ENCODE measurements at regions not wholly inside any gene's neighbourhood (a gene's known extent, or its start where the extent isn't known, plus 50 kb on each side); places are given as distances from the start of the nearest gene placed in this dataset.

DNA sequence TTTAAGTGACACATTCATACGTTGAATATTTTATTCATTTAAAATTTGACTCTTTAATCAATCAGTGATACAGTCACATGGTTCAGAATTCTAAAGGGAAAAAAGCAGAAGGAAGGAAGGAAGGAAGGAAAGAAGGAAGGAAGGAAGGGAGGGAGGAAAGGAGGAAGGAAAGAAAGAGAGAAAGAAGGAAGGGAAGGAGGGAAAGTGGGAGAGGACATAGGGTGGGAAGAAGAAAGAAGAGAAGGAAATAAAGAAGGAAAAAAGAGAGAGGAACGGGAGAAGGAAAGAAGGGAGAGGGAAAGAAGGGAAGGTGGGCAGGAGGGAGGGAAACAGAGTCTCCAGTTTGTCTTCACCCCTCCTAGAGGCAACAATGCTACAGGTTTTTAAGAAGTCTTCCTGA lies 518.6 kb downstream of the MIAT start:
- no peak for DNase-seq (ENCODE audit: low read depth)

DNA sequence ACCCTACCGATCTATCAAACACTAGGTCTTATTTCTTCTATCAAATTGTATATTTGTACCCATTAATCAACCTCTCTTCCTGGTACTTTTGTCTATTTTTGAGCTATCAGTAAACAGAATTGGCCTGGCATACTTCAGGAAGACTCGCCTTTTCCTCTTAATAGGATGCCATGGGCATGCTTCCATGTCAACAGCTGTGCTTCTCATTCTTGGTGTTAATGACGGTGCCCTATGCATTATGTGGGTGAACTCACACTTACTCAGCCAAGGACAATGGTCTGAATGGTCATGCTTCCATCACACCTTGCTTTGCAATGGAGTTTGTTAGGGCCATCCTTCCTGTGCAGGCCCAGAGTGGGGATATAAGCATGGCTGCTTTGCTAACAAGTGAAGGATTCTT lies 521.8 kb downstream of the MIAT start:
- DNase-seq (ENCODE audit: low read depth), result no peak

DNA sequence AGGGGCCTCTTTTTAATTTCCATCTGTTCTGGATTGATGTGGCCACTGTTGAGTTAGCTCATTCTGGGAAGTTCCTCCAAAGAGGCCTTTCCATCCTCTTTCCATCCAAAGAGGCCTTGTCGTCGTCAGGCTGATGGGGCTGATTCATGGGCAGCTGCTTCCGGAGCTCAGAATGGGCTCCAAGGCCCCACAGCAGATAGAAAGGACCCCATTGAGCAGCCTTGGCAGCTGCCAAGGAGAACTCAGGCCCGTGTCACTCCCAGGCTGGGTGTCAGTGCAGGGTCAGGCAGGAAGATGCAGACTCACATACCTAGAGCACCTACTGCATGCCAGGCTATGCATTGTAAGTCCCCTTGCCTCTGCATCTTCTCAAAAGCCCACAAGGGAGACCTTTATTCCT lies 524.1 kb downstream of the MIAT start:
- DNase-seq (ENCODE audit: low read depth), result no peak

DNA sequence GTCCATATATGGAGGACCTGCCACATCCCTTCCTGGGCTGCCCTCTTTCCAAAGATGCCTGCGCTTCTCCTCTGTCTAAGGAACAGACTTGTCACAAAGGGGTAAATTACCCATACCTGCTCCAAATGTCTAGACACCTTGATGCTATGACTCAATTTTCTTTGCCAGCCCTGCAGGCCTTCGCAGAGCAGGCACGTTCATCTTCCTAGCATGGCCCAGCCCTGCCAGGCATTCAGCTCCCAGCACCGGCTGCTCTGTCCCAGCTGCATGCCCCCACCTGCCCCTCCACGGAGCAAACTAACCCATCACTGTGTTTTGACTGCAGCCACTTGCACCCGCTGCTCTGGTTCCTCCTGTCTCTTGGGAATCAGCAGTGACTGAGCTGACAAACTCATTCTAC lies 526.1 kb downstream of the MIAT start:
- DNase-seq (ENCODE audit: low read depth), result no peak

DNA sequence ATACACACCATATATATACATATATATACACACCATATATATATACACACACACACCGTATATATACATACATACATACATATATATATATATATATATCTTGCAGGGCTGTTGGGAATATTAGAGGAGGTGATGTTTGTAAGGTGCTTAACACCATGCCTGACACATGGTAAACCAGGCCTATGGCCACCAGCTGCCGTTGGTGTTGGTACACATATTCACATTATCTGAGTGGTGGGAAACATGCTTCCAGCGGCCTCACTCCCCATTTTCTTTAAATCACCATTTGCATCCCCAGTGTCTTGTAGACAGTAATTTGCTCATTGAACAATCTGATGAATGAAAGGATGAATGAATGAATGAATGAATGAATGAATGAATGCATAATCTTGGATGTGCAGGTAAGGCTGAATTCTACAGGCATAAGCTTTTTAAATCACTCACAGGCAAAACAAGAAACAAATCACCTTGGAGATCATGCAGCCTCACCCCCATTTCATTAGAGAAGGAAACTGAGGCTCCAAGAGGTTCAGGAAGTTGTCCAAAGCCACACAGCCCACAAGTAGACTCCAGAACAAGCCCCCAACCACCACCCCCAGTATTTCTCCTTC lies 527.8 kb downstream of the MIAT start:
- DNase-seq (ENCODE audit: low read depth), result no peak

DNA sequence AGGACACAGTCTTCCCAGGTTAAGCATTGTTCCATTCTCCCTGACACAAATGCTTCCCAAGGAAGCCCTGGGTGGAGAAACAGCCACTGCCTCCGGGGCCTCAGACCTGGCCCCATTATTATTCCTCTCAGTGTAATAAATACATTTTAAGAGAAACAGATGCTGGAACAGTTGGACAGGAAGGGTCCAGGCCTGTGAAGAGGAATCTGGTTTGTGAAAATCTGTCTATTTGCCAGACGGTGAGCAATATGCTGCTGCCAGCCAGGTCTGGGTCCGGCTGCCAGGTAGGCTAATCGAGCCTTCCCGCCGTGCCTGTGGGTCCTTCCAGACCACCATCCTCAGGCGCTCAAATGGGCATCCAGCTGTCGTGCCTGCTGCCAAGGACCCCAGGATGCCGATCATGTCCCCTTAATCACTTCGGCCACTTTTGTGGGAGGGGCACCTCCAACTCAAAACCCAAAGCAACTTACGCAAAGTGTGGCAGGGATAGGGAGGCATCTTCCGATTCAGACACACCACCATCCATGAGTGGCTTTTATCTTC lies 528.4 kb downstream of the MIAT start:
- DNase-seq (ENCODE audit: low read depth), result no peak

DNA sequence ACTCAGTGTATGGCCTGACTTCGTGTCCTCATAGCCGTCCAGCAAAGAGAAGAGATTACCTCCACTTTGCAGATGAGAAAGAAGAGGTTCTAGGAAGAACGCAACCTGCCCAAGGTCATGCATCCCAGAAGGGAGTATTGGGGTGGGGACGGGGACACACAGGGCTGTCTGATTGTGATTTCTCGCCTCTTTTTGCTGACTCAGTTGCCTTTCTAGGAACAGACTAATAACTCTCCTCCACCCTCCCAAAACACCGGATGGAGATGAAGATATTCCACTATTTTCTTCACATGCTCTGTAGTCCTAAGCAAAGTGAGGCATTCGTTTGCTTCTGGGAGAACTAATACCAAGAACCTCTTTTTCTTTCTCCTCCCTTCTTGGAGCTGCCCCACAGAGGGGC lies 529.3 kb downstream of the MIAT start:
- DNase-seq (ENCODE audit: low read depth), result no peak

DNA sequence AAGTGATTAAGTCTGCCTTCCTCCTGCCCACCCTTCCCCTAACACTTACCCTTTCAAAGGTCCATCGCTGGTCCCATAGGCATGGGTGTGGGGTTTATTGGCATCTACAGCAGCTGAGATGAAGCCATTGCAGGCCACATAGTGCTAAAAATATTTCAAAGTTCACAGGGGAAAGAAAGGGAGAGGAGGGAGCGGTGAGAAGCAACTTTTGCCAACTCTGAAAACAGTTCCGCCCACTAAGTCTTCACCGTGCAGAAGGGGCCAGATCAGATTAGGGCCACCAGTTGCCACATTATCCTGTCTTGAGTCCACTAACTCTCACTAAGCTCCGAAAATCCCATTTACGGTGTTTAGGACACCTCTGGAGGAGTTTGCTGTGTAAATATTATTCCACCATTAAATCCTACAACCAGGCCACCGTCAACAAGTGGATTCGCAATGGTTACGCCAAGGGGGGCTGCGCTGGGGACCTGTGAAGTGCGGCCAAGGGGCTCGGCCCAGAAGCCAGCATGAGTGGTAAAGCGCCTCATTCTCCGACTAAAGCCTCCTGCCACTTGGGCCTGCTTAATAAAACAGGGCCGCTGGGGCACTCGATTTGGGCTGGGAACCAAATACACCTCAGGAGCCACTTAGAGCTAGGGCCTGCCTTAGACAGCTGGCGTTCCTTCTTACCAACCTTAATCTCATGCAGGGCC lies 534.9 kb downstream of the MIAT start:
- DNase-seq (ENCODE audit: low read depth), result no peak

DNA sequence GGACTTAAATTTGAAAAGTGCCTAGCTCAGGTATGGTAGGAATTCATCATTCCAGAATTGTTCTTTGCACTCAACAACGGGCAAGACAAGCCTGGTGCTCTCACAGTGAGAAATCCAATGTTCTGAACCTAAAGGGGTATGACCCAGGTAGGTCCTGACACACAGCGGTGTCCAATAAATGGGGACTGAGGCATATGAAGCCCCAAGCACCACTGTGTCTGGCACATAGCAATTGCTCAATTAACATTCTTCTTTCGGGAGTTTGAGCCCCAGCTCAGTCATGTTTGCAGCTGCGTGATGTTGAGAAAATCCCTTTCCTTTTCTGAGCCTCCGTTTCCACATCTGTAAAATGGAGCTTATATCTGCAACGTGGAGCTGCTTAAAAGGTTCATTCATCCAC lies 535.8 kb downstream of the MIAT start:
- no peak for DNase-seq (ENCODE audit: low read depth)

DNA sequence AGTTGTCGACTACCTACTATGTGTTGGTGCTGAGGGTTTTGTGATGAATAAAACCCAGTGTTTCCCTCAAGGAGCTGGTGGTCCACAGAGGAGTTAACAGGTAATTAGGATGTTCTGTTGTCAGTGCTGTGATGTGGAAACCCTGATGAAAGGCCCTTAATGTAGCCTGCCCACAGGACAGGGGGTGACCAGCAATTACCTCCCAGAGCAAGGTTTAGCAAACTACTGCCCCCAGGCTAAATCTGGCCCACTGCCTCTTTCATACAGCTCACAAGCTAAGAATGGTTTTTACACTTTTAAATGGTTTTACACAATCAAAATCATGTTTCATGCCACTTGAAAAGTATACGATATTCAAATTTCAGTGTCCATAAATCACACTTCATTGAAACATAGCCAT lies 536.2 kb downstream of the MIAT start:
- DNase-seq (ENCODE audit: low read depth), result no peak

DNA sequence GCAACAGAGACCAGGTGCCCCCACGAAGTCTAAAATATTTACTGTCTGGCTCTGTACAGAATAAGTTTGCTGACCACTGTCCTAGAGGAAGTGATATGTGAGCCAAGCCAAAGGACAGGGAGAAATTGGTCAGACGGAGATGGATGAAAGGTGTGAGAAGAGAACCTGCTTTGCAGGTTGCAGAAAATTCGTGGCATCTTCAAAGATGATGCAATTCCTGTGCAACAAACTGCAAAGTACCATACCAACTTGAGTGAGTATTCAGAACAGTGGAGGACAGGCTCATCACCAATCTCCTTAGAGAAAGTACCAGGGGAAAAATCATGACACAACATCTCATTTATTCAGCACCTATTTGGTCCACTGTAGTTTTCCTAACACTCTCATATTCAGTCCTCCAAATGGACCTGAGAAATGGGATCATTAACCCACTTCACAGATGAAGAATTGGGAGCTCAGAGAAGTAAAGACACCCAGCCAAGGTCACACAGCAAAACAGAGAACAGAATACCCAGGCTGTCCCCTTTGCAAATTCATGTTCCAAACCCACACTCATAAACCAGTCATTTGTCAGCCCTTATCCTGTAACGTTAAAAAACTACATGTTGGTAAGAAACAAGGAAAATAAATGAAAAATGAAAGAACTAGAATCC lies 536.8 kb downstream of the MIAT start:
- no peak for DNase-seq (ENCODE audit: low read depth)

DNA sequence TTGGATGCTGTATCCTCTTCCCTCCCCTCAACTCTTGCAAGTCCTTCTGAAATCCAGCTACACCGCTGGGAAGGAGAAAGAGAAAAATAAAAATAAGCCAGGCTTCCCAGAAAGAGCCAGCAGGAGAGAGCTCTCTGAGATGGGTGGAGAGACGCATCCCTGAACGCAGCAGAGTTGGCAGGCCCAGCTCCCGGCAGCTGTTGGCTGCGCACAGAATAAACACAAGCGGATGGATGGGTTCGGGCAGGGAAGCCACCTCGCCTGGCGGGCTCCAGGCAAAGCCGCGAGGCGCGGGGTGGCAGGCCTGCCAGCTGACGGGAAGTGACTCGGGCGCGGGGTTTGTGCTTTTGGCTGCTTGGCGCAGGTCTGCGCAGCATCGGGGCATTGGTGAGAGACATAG lies 537.7 kb downstream of the MIAT start:
- DNase-seq (ENCODE audit: low read depth), result no peak

DNA sequence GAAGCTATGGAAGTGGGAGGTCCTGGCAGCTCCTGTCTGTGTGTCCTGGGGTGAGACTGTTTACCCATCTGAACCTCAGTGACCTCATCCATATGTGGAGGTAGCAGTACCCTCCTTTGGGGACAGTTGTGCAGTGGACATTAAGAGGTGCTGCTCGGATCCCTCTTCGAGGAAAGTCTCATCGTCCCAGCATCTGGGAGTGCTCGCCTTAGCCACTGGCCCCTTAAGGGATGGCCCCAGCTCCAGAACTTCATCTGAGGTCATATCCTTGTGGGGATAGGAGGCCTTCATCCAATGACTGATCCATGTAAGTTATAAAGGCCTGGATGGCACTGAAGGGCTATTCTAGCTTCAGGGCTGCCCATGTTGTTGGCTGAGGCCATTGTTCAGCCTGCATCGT lies 538.1 kb downstream of the MIAT start:
- no peak for DNase-seq (ENCODE audit: low read depth)

DNA sequence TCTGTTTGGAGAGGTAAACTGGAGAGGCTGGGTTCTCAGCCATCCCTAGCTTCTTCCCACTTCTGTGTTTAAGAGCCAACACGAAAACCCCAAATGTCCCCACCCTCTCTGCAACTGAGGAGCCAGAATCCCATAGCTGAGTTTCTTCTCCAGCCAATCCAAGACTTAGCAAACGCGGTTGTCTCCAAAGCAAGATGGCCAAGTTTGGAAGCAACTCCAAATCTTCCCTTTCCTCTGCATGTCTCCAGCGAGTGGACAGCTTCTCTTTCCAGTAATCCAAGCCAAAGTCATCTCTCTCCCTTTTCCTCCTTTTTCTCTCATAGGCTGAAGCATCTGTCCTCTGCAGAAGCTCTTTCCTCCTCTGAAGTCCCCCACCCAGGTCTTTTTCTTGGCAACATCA lies 539.2 kb downstream of the MIAT start:
- DNase-seq (ENCODE audit: low read depth), result no peak

DNA sequence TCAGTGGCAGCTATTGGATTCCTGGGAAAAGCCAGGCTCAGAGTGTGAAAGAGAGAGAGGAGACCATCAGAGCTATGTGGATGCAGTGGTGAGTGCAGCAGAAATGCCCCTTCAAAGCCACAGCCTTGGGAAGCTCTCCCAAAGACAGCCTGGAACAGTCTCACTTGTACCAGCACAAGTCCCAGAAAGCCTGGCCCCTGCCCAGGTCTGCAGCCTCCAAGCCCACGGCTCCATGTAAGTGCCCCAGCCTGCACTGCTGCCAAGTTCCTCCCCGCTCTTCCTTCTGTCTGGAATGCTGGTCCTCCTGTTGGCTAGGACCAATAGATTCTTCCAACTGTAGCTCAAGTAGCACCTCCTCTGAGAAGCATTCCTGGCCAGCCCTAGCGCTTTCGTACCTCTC lies 539.7 kb downstream of the MIAT start:
- DNase-seq (ENCODE audit: low read depth), result no peak

DNA sequence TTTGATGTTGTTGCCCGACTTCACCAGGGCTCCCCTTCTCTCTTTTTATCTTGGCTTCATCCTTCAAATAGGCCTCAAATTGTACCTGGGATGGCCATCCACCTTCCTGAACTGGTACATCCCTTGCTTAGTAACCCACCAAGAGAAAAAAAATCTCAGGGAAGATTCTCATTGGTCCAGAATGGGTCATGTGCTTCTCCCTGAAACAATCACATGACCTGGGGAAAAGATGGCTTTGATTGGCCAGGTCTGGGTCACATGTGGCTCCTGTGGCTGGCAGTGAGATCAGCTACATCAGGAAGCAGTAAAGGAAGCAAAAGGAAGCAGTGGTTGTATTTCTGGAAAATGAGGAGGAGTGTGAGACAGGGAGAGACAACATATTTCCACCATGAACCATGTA lies 540.2 kb downstream of the MIAT start:
- DNase-seq (ENCODE audit: low read depth), result no peak

DNA sequence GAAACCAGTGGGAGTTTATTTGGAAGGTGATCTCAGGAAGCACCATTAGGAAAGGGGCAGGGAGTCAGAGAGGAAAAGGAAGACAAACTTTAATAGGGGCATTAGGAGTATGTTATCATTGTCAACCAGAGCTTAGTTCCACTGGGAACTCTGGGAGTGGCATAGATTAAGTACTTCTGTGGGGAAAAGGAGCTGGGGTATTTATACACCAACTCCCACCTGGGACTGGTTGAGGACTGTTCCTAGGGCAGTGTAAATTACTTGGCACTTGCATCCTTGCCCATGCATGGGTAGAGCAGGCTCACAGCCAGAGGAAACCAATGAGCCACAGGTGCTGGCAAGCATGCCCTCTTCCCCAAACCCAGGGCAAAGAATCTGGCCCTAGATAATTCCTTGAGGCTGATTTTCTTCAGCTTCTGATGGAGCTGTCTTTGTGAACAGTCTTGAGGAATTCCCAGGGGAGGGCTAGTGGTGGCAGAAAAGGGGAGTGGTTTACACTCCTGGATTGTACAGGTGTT lies 541.2 kb downstream of the MIAT start:
- DNase-seq (ENCODE audit: low read depth), result no peak

DNA sequence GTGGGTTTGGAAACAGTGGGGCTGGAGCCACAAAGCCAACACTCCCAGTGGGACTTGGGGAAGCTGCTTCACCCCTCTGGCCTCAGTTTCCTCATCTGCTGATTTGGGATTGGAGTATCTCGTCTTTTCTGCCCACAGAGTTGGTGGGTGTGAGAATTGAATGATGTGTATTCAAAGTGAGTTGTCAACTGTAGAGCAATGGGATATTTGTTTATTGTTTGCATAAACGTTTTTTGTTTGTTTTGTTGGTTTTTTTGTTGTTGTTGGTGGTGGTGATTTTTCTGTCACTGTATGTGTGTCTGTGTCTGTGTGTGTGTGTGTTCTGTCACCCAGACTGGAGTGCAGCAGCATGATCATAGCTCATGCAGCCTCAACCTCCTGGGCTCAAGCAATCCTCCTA lies 542.0 kb downstream of the MIAT start:
- DNase-seq (ENCODE audit: low read depth), result no peak

DNA sequence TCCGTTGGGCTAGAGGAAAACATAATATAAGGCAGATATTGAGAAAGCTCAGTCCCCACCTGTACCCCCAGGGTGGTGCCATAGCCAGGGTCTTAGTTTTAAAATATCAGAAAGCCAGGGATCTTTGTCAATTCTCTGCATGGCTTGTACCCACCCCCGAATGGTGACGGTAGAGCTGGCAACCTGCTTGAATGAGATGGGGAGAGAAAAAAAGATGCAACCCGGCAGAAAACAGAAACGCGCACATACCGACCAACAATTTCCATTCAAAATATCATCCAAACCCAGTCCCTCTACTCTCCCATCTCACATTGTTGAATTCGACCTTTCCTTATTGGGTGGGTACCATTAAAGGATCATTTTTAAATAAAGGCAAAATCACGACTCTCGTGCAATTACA lies 543.9 kb downstream of the MIAT start:
- DNase-seq (ENCODE audit: low read depth), result no peak

DNA sequence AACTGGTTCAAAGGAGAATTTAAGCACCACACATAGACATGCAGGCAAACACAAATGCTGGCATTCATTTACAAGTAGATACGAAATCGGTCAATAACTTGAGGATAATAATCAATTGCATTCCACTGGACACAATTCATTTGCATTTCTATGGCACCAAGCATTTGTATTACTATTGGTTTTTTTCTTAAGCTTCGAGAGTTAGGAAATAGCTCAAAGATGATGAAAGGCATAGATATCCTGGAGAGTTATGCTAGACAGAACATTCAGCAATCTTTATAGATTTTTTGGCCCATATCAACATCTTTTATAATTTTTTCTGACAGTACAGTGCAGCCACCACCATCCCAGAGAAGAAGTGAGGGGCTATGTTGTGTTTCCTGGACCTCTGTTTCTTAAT lies 544.4 kb downstream of the MIAT start:
- DNase-seq (ENCODE audit: low read depth), result no peak

DNA sequence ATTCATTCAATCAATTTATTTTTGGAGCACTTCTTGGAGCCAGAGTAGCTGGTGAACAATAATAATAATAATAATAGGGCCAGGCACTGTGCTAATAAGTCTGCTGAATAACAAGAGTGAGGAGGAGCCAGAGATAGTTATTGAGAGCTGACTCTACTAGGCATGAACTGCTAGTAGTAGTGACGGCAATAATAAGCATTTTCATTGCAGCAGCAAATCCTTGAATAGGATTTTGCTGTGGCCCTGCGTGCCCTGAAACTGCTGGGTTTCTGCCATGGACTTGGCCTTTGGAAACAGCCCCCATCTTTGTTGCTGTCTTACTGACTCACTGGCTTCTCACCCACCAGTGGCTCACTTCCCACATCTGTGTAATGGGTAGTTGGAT lies 545.9 kb downstream of the MIAT start:
- no peak for DNase-seq (ENCODE audit: low read depth)

DNA sequence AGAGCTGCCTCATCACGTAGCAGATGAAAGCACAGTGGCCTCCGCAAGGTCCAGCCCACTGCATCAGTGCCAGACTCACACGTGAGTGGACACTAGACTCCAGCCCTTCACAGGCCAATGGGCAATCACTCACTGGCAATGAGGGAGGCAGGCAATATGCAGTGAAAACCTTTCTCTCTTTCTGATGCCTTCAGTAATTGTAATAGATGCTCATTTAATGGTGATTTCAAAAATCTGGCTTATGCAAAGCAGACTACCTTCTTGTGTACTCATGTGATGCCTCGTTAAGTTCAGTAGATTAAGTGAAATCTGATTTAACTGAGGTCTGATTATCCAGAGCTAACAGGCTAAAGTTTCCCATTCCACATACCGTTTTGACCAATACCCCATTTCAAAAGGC lies 546.9 kb downstream of the MIAT start:
- no peak for DNase-seq (ENCODE audit: low read depth)

DNA sequence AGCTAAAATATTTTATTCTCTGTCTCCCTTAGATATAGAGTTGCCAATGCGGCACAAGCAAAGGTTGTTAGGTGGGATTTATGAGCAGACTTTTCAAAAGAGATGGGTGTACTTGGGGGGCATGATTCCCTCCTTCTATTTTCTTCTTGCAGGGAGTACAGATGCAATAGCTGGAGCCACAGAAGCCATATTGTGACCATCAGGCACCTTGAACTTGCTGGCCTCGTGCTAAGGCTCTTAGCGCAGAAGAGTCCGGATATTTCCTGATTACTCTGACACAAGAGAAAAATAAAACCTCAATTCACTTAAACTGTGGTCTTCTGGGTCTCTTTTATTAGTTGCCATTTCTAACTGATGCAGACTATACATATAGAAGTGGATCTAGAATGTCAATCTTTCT lies 547.4 kb downstream of the MIAT start:
- no peak for DNase-seq (ENCODE audit: low read depth)
